Immature natural killer cell (primary cell): ENCODE measurements at regions not wholly inside any gene's neighbourhood (a gene's known extent, or its start where the extent isn't known, plus 50 kb on each side); places are given as distances from the start of the nearest gene placed in this dataset.
A peak's percentile ranks its signal among the peaks of the same experiment; 100 is the strongest.

Experiments used
- DNase-seq, 3 donors: peaks; one replicate each; pipeline ENCODE4 v3.0.0; 2022; ENCODE audit warnings: mixed read lengths in 1 of 3
- H3K27ac Mint-ChIP-seq, 6 donors: one replicate each; pipeline ENCODE4 v1.8.0; 2020; ENCODE audit warnings: mixed read lengths in 6 of 6, mild to moderate bottlenecking in 5 of 6, inconsistent platforms in 4 of 6, moderate library complexity in 3 of 6
- H3K27me3 Mint-ChIP-seq, 3 donors: one replicate each; pipeline ENCODE4 v1.8.0; 2020 to 2021; ENCODE audit warnings: low read depth in 3 of 3, mild to moderate bottlenecking in 3 of 3, mixed read lengths in 3 of 3, moderate library complexity in 3 of 3, inconsistent platforms in 1 of 3
- H3K36me3 Mint-ChIP-seq, 3 donors: one replicate each; pipeline ENCODE4 v1.8.0; 2020; ENCODE audit warnings: mixed read lengths in 3 of 3, inconsistent platforms in 2 of 3, mild to moderate bottlenecking in 2 of 3
- H3K4me1 Mint-ChIP-seq, 2 donors: one replicate each; pipeline ENCODE4 v1.8.0; 2020; ENCODE audit warnings: inconsistent platforms in 2 of 2, mild to moderate bottlenecking in 2 of 2, mixed read lengths in 2 of 2, moderate library complexity in 1 of 2
- H3K4me3 Mint-ChIP-seq, 5 donors: one replicate each; pipeline ENCODE4 v1.8.0; 2020; ENCODE audit warnings: mild to moderate bottlenecking in 5 of 5, mixed read lengths in 5 of 5, inconsistent platforms in 3 of 5, moderate library complexity in 3 of 5
- H3K9me3 Mint-ChIP-seq, 6 donors: one replicate each; pipeline ENCODE4 v1.8.0; 2020; ENCODE audit warnings: mild to moderate bottlenecking in 6 of 6, mixed read lengths in 6 of 6, inconsistent platforms in 4 of 6, moderate library complexity in 3 of 6

DNA sequence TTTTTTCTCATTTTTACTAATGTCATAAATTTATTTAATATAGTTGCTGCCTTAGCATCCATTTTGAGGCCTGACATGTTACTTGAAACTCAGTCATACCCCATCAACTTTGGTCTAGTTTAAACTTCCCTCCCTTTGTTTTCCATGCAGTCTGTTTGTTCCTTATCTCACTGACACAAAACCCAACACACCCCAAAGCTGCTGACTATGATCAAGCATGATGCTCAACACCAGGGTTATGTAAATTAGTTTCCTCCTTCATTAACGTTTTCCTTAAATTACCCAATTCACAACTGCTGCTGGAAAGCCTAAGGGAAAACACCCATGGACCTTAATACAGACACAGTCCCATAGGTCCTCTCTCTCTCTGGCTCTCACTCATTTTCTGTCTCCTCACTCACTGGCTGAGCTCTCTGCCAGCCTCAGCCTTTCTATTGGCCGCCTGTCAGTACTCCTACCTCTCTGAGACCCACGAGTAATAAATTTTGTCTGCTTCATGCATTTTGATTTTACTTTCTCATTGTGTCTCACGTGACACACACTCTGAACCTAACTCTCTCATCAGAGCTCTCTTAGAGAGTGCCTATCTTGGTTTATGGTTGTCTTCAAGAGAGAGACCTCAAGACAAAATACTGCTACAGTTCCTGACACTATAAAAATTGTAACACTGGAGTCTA is 904.5 kb downstream of the C6orf118 start:
- no peak for DNase-seq
- H3K4me3 Mint-ChIP-seq, result no peak overlapping the region
- no peak overlapping the region for H3K27ac Mint-ChIP-seq
- no peaks in the 10 kb centered on the region for H3K36me3 Mint-ChIP-seq
- H3K9me3 Mint-ChIP-seq, result peaks cover 2 to 15% (median 9%) of the 10 kb centered on the region in 6 donors
- no peaks in the 10 kb centered on the region for H3K4me1 Mint-ChIP-seq
- peaks cover 2 to 3% (median 2%) of the 10 kb centered on the region in 3 donors for H3K27me3 Mint-ChIP-seq

DNA sequence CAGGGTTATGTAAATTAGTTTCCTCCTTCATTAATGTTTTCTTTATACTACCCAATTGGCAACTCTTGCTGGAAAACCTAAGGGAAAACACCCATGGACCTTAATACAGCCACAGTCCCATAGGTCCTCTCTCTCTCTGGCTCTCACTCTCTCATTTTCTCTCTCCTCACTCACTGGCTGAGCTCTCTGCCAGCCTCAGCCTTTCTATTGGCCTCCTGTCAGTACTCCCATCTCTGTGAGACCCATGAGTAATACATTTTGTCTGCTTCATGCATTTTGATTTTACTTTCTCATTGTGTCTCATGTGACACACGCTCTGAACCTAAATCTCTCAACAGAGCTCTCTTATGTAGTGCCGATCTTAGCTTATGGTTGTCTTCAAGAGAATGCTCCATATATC is 907.5 kb downstream of the C6orf118 start:
- no peak overlapping the region for H3K4me3 Mint-ChIP-seq
- H3K27me3 Mint-ChIP-seq, result peaks cover 0 to 2% (median 1%) of the 10 kb centered on the region in 3 donors
- DNase-seq, result no peak
- no peak overlapping the region for H3K27ac Mint-ChIP-seq
- peaks cover 0 to 4% of the 10 kb centered on the region in 2 donors for H3K4me1 Mint-ChIP-seq
- H3K36me3 Mint-ChIP-seq, result no peaks in the 10 kb centered on the region
- H3K9me3 Mint-ChIP-seq, result peaks cover 2 to 13% (median 10%) of the 10 kb centered on the region in 6 donors

DNA sequence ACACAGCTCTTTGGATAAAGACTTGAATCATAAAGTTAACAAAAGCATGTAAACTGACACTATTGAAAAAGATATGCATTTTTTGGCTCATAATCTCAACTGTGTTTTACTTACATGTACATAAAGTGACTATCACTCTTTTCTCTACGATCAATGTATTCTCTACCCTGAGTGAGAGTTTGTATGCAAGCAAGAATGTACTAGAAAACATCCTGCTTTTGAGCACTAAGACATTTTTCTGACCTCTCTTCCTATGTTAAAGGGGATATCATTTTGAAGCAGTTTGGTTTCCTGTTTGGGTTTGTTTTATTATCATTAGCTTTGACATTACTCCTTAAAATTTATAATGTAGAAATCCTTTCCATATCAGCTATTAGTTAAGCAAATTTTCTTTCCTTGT is 910.8 kb downstream of the C6orf118 start:
- H3K36me3 Mint-ChIP-seq, result no peaks in the 10 kb centered on the region
- peaks cover 0 to 9% (median 4%) of the 10 kb centered on the region in 6 donors for H3K9me3 Mint-ChIP-seq
- DNase-seq, result no peak
- H3K4me3 Mint-ChIP-seq, result no peak overlapping the region
- H3K27ac Mint-ChIP-seq, result no peak overlapping the region
- peaks cover 0 to 1% (median 0%) of the 10 kb centered on the region in 3 donors for H3K27me3 Mint-ChIP-seq
- peaks cover 0 to 10% of the 10 kb centered on the region in 2 donors for H3K4me1 Mint-ChIP-seq

DNA sequence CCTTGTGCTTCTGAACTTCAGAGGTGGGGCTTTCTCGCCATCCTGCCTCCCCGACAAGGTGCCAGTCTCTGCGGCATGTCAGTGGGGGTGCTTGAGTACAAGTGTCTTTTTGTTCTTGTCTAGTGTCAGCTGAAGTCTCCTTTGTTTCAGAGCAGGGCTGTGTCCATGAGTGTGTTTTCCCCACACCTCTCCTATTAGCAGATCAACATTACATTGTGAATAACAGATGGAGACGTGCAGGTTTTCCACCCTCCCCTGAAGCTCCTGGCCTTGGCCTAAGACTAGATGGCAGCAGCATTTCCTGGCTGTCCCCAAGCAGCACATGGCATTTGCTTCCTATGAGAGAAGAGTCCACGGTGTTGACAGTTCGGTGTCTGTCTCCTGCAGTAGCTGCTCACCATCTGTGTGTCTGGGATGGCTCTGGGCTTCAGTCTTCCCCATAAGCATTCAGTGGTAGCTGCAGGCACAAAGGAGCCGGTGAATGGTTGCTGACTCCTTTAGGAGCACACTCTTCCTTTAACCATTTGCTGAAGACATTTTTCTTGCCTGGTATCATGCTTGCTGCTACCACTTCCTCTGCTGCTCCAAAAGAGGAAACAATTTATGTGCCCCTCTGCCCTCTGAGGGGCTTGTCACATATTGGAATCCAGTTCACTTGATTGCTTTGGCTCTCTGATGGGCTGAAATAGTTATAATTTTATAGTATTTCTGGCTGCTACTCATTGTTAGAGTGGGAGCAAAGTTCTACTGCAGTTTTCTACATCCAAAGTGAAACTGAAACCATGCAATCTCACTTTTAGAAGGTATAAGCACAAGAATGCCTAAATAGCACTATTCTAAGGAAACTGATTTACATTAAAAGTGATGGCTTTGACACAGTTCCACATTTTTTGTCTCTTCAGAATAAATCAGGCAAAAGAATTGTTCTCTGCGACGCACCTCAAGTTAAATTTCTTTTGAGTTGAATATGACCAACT is 913.0 kb downstream of the C6orf118 start:
- peaks cover 0 to 1% (median 0%) of the 10 kb centered on the region in 3 donors for H3K27me3 Mint-ChIP-seq
- peaks cover 0 to 10% of the 10 kb centered on the region in 2 donors for H3K4me1 Mint-ChIP-seq
- no peaks in the 10 kb centered on the region for H3K36me3 Mint-ChIP-seq
- H3K9me3 Mint-ChIP-seq, result peaks cover 0 to 9% (median 4%) of the 10 kb centered on the region in 6 donors
- peak overlapping the region in 1 of 5 donors; percentile 79 for H3K4me3 Mint-ChIP-seq
- no peak overlapping the region for H3K27ac Mint-ChIP-seq
- DNase-seq, result no peak

DNA sequence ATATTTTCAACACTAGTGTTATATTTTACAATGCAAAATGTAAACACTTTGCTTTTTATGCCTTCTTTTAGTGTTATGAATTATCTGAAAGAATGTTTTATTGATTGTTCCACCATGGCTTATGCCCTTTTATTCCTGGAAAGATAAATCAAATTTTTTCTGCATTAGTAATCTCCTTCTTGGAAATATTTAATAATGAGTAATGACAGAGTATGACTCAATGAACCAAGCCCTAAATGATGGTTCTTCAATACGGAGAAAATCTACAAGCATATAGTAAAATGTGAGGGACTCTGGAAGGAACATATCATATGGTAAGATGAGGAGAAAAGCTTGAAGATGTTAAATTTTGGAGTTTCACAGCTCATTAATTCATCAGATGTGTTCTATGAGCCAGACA is 929.6 kb downstream of the C6orf118 start:
- DNase-seq, result no peak
- H3K4me1 Mint-ChIP-seq, result no peaks in the 10 kb centered on the region
- peaks cover 3 to 18% (median 14%) of the 10 kb centered on the region in 6 donors for H3K9me3 Mint-ChIP-seq
- H3K27ac Mint-ChIP-seq, result no peak overlapping the region
- no peaks in the 10 kb centered on the region for H3K36me3 Mint-ChIP-seq
- no peak overlapping the region for H3K4me3 Mint-ChIP-seq
- no peaks in the 10 kb centered on the region for H3K27me3 Mint-ChIP-seq

DNA sequence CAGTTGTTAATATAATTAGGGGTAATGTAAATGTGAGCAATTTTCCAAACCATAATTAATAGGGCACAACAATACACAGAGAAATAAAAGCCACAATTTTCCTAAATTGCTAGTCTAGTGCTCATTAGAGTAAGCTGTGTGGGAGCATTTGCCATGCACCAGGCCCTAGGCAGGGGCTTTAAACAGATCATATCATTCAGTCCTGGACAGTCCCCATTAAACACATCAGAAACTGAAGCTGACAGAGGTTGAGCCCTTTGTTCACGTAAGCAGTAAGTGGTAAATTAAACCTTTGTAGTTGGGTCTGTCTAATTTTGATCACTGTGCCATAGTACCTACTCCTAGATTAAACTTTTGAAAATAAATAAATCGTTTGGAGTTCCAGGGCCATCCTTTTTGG is 931.1 kb downstream of the C6orf118 start:
- no peak overlapping the region for H3K27ac Mint-ChIP-seq
- no peaks in the 10 kb centered on the region for H3K4me1 Mint-ChIP-seq
- H3K9me3 Mint-ChIP-seq, result peaks cover 0 to 19% (median 11%) of the 10 kb centered on the region in 6 donors
- DNase-seq, result no peak
- no peaks in the 10 kb centered on the region for H3K36me3 Mint-ChIP-seq
- no peaks in the 10 kb centered on the region for H3K27me3 Mint-ChIP-seq
- no peak overlapping the region for H3K4me3 Mint-ChIP-seq

DNA sequence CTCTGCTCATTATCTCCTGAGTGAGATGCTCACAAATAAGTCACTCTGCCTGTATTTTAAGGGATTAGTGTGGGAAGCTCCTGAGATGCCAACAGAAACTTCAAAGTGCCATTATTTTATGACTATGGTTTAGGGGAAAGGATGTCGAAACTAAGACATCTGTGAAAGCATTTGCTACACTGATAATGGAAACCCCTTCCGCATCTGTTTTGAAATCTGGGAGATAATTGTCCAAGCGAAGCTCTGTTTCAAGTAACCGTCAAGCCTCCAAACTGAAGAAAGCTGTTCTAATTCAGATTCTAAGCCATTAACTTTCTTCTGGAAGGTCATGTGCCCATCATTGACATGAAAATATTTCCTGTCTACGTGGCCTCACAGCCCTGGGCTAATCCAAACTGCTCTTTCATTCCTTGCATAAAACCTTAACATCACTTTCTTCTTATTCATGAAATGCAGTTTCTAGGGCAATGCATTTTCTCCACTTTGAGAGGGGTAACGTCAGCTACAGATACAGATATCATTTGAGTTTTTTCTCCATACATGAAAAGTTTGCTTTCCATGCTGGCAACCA is 932.0 kb downstream of the C6orf118 start:
- Mint-ChIP-seq H3K4me3 (no peak overlapping the region), H3K27me3 (no peaks in the 10 kb centered on the region), H3K27ac (no peak overlapping the region), H3K9me3 (peaks cover 0 to 15% (median 10%) of the 10 kb centered on the region in 6 donors), H3K4me1 (no peaks in the 10 kb centered on the region), H3K36me3 (no peaks in the 10 kb centered on the region)
- DNase-seq, result no peak

DNA sequence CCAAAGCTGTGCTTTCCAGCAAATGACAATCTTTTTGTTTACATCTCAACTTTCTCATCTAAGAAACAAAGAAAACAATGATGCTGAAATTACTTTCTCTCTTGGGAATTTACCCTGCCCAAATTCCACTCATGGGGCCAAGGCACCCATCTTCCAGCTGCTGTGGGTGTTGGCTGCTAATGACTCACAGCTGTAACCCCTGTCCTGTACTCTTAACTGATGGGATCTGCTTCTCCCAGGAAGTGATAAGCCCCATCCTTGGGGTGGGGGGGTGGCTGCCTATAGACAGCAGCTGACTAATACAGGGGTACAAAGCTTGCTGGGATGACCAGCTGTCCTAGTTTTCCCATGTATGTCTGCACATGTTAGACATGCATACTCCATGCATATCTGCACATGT is 938.6 kb downstream of the C6orf118 start:
- Mint-ChIP-seq H3K4me1 (no peaks in the 10 kb centered on the region), H3K4me3 (no peak overlapping the region), H3K27me3 (peaks cover 0 to 3% (median 0%) of the 10 kb centered on the region in 3 donors), H3K27ac (no peak overlapping the region), H3K36me3 (no peaks in the 10 kb centered on the region), H3K9me3 (peaks cover 0 to 6% (median under 1%) of the 10 kb centered on the region in 6 donors)
- DNase-seq, result no peak

DNA sequence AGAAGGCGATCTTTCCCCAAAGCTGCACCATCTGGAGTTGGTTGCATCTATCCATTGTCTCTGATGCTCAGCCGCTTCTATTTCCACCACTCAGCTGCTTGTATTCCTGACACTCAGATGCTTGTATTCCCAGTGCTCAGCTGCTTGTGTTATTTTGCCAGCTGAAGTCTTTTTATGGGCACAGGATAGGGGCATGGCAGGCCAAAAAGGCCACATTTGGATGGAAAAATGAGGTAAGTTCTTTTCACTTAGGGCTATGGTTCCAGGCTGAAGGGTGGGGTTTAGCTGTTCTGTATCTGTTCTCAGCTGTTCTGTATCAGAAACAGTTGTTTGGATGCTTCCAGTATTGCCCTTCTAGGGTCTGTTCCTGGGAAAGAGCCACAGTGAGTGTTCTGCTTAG is 944.9 kb downstream of the QKI start:
- H3K9me3 Mint-ChIP-seq, result peaks cover 8 to 71% (median 26%) of the 10 kb centered on the region in 6 donors
- H3K4me1 Mint-ChIP-seq, result no peaks in the 10 kb centered on the region
- DNase-seq, result no peak
- H3K4me3 Mint-ChIP-seq, result no peak overlapping the region
- H3K36me3 Mint-ChIP-seq, result no peaks in the 10 kb centered on the region
- no peak overlapping the region for H3K27ac Mint-ChIP-seq
- H3K27me3 Mint-ChIP-seq, result peaks cover 0 to 3% (median 0%) of the 10 kb centered on the region in 3 donors

DNA sequence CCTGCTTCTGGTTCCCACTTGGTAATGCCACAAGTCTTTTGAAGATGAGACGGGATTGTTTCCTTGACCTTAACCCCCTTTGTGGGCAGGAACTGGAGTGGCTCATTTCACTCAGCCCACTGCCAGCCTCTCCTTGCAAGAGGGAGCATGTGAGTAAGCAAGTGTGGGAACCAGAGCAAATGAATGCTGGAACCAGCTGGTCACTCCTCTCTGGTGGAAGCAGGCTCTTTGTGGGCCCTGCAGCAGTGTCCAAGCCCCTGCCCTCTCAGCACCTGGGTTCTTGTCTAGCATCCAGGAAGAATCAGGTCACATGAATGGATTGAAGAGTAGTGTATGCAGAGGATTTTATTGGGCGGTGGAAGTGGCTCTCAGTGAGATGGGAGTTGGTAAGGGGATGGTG is 944.5 kb downstream of the QKI start:
- no peaks in the 10 kb centered on the region for H3K4me1 Mint-ChIP-seq
- H3K27me3 Mint-ChIP-seq, result peaks cover 0 to 3% (median 0%) of the 10 kb centered on the region in 3 donors
- peaks cover 8 to 71% (median 25%) of the 10 kb centered on the region in 6 donors for H3K9me3 Mint-ChIP-seq
- no peaks in the 10 kb centered on the region for H3K36me3 Mint-ChIP-seq
- DNase-seq, result no peak
- no peak overlapping the region for H3K27ac Mint-ChIP-seq
- no peak overlapping the region for H3K4me3 Mint-ChIP-seq

DNA sequence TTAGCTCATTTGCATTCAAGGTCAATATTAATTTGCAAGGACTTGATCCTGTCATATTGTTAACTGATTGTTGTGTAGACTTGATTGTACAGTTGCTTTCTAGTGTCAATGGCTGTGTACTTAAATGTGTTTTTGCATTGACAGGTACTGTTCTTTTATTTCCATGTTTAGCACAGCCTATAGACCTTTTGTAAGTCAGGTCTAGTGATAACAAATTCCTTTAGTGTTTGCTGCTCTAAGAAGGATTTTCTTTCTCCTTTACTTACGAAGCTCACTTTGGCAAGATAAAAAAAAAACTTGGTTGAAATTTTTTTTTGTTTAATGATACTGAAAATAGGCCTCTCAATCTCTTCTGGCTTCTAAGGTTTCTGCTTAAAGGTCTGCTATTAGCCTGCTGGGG is 942.3 kb downstream of the QKI start:
- Mint-ChIP-seq H3K36me3 (no peaks in the 10 kb centered on the region), H3K4me3 (no peak overlapping the region), H3K9me3 (peaks cover 0 to 56% (median 24%) of the 10 kb centered on the region in 6 donors), H3K4me1 (no peaks in the 10 kb centered on the region), H3K27me3 (peaks cover 0 to 3% (median 3%) of the 10 kb centered on the region in 3 donors), H3K27ac (no peak overlapping the region)
- no peak for DNase-seq

DNA sequence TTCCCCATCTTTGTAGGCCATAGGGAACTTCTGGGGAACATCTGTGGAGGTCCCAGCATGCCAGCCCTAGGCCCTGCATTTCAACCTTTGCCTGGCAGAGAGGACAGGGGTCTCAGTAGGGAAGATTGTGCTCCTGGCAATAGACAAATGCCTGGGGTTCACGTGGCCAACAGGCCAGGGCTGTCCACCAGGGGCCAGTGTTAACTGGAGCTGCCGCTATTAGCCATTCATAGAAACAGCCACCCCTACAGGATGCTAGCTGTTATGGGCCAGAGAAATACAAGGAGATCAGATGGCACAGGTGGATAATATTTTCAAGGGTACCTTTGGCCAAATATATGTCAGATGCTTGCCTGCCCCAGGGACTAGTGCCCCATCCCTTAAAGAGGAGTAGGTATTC is 932.9 kb downstream of the QKI start:
- Mint-ChIP-seq H3K36me3 (no peaks in the 10 kb centered on the region), H3K4me1 (no peaks in the 10 kb centered on the region), H3K9me3 (peaks cover 4 to 11% (median 7%) of the 10 kb centered on the region in 6 donors), H3K4me3 (no peak overlapping the region), H3K27ac (no peak overlapping the region), H3K27me3 (peaks cover 0 to 5% (median 2%) of the 10 kb centered on the region in 3 donors)
- DNase-seq, result no peak

DNA sequence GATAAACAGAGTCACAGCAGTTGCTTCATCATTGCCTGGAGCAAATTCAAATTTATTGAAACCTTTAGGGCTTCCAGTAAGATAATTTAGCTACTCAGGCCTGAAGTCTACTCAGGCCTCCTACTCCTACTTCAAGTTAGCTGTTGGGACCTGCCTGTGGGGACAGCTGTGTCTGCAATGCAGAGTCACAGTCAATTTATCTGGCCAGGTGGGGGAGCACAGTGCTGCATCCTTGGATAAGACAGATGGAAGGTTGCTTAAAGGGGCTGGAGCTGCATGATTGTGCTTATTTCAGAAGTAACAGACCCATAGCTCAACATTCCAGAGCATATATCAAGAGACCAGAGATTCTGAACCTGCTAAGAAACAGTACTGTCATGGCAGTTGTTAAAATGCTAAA is 932.1 kb downstream of the QKI start:
- Mint-ChIP-seq H3K4me1 (no peaks in the 10 kb centered on the region), H3K4me3 (no peak overlapping the region), H3K9me3 (peaks cover 4 to 11% (median 8%) of the 10 kb centered on the region in 6 donors), H3K36me3 (no peaks in the 10 kb centered on the region), H3K27me3 (peaks cover 0 to 5% (median 2%) of the 10 kb centered on the region in 3 donors), H3K27ac (no peak overlapping the region)
- DNase-seq, result no peak
